GM12865 (cell line): ENCODE measurements at regions not wholly inside any gene's neighbourhood (a gene's known extent, or its start where the extent isn't known, plus 50 kb on each side); places are given as distances from the start of the nearest gene placed in this dataset.

Experiments
- DNase-seq: peaks from one replicate; pipeline ENCODE4 v3.0.0; 2010; ENCODE audit warnings: low read depth
- H3K4me3 ChIP-seq: 2 replicates; pipeline ENCODE4 v1.5.1; 2011; ENCODE audit warnings: mild to moderate bottlenecking, low read depth, low read length, control low read depth
- CTCF ChIP-seq: IDR thresholded peaks from 2 replicates; pipeline ENCODE4 v1.5.1; 2011; ENCODE audit warnings: low read length, control low read depth, low read depth, inconsistent platforms; ENCODE audit not compliant: insufficient read depth; ENCODE audit errors: missing control alignments

- no peak for DNase-seq
- no peak overlapping the region for H3K4me3 ChIP-seq
- no peak for TF ChIP-seq CTCF
These were observed 105.6 kb upstream of the PEG3 start for GRCh38 chr19:56946159-56946558.

DNA sequence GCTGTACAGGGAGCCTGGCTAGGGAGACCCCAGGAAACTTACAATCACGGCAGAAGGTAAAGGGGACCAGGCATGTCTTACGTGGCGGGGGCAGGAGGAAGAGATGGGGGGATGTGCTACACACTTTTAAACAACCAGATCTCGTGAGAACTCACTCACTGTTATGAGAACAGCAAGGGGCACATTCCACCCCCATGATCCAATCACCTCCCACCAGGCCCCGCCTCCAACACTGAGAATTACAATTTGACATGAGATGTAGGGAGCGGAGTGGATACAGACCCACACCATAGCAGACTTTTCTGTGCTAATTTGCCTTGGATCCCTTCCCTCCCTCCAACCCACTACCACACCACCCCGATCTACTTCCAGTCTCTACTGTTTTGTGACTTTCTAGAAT, 106.7 kb upstream of the PEG3 start:
- no peak for TF ChIP-seq CTCF
- DNase-seq, result no peak
- H3K4me3 ChIP-seq, result no peak overlapping the region

DNA sequence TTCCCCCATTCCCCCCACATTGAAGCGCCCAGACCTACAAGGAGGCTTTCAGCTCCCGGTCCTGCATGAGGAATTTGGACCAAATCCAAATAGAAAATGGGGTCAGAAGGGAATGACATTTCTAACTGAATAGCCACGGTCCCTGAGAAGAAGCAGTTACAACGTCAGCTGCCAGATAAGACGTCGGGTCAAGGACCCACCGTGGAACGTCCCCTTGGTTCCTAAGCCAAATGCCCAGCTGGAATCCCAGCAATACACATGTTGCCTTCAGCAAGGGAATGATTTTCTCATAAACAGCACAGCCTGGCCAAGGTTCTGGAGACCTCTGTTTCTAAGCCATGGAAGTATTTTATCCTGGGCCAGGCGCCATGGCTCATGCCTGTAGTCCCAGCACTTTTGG, 109.1 kb upstream of the PEG3 start:
- no peak for DNase-seq
- TF ChIP-seq CTCF, result no peak
- H3K4me3 ChIP-seq, result no peak overlapping the region

GRCh38 chr19:56951672-56952071, 111.1 kb upstream of the PEG3 start:
- no peak for TF ChIP-seq CTCF
- no peak for DNase-seq
- H3K4me3 ChIP-seq, result no peak overlapping the region

- TF ChIP-seq CTCF, result no peak
- no peak for DNase-seq
- no peak overlapping the region for H3K4me3 ChIP-seq
These were observed 112.9 kb upstream of the PEG3 start for GRCh38 chr19:56953470-56953869.

- H3K4me3 ChIP-seq, result no peak overlapping the region
- DNase-seq, result no peak
- no peak for TF ChIP-seq CTCF
These were observed 115.2 kb upstream of the PEG3 start for GRCh38 chr19:56955637-56956216.

DNA sequence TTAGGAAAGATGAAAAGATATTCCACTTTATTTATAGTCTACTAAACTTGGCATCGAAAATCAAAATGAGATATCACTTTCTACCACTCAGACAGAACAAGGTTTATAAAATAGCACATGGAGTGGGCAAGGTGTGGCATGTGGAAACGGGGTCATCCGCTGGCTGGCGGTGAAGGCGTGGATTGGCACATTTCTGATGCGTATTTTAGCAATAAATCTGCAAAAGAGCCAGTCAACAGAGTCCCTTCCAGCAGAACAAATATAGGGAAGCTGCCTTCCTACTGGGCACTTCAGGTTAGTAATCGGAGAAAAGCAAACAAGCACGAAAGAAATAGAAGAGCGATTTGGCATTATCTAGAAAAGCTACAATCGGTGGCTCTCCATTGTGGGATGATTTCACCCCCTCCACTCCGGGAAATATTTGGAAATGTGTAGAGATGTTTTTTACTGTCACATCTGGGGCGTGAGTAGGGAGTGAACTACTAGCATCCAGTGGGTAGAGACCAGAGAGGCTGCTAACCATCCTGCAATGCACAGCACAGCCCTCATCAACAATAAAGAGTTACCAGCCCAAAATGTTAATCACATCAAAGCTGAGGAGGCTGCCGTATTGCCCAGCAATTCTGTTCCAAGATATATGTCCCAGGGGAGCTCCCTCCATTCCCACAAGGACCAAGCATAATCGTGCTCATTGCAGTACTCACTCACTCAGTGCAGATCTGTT, 116.1 kb upstream of the PEG3 start:
- no peak overlapping the region for H3K4me3 ChIP-seq
- DNase-seq, result no peak
- no peak for TF ChIP-seq CTCF
